Activated T-cell treated with anti-CD3 and anti-CD28 coated beads, Interleukin-2, amount 50 U/mL, for 72 hours (primary cell): ENCODE measurements at regions not wholly inside any gene's neighbourhood (a gene's known extent, or its start where the extent isn't known, plus 50 kb on each side); places are given as distances from the start of the nearest gene placed in this dataset.

Experiments used
- ATAC-seq, 2 donors: fragments of 150-1000 bp; cut with Tn5 transposase; replicated peaks in 1 of 2; 2 replicates each; pipeline ENCODE4 v1.10.0; 2021; ENCODE audit warnings: moderate library complexity in 2 of 2, mild to moderate bottlenecking in 1 of 2
- DNase-seq, 2 donors: peaks; one replicate each; pipeline ENCODE4 v3.0.0; 2021 to 2022; ENCODE audit warnings: mixed read lengths in 1 of 2
- H3K27ac Mint-ChIP-seq: one replicate; pipeline ENCODE4 v1.8.0; 2022; ENCODE audit warnings: mild to moderate bottlenecking, moderate library complexity, mixed read lengths
- H3K27me3 Mint-ChIP-seq: one replicate; pipeline ENCODE4 v1.8.0; 2022; ENCODE audit warnings: low read depth, mixed read lengths
- H3K36me3 Mint-ChIP-seq, 2 donors: one replicate each; pipeline ENCODE4 v1.8.0; 2022; ENCODE audit warnings: mixed read lengths in 2 of 2, mild to moderate bottlenecking in 1 of 2; ENCODE audit not compliant: insufficient read depth in 2 of 2
- H3K4me1 Mint-ChIP-seq: one replicate; pipeline ENCODE4 v1.8.0; 2022; ENCODE audit warnings: low read depth, mixed read lengths
- H3K4me3 Mint-ChIP-seq, 2 donors: one replicate each; pipeline ENCODE4 v1.8.0; 2022; ENCODE audit warnings: mild to moderate bottlenecking in 2 of 2, mixed read lengths in 2 of 2, moderate library complexity in 2 of 2
- H3K9me3 Mint-ChIP-seq, 2 donors: one replicate each; pipeline ENCODE4 v1.8.0; 2022; ENCODE audit warnings: mixed read lengths in 2 of 2

GRCh38 chr3:147945968-147946519 is 536.9 kb downstream of the ZIC1 start:
- Mint-ChIP-seq H3K4me1 (no peaks in the 10 kb centered on the region), H3K4me3 (no peak overlapping the region)
- ATAC-seq: no peak

GRCh38 chr3:147956615-147957014 is 547.5 kb downstream of the ZIC1 start:
- H3K27ac Mint-ChIP-seq: no peak overlapping the region

More at GRCh38 chr3:147945968-147946519, 536.9 kb downstream of the ZIC1 start:
- DNase-seq: no peak
- Mint-ChIP-seq H3K27me3 (no peaks in the 10 kb centered on the region), H3K9me3 (peaks cover 2 to 3% of the 10 kb centered on the region in 2 donors), H3K36me3 (no peaks in the 10 kb centered on the region), H3K27ac (no peak overlapping the region)

GRCh38 chr3:147958754-147959153 is 549.6 kb downstream of the ZIC1 start:
- Mint-ChIP-seq H3K27ac (no peak overlapping the region), H3K9me3 (peaks cover 3 to 10% of the 10 kb centered on the region in 2 donors), H3K36me3 (no peaks in the 10 kb centered on the region), H3K4me1 (no peaks in the 10 kb centered on the region), H3K4me3 (no peak overlapping the region), H3K27me3 (no peaks in the 10 kb centered on the region)
- ATAC-seq (no peak), DNase-seq (no peak)

More at GRCh38 chr3:147956615-147957014, 547.5 kb downstream of the ZIC1 start:
- no peaks in the 10 kb centered on the region for H3K4me1 Mint-ChIP-seq
- ATAC-seq (no peak), DNase-seq (no peak)
- peaks cover 3 to 12% of the 10 kb centered on the region in 2 donors for H3K9me3 Mint-ChIP-seq
- H3K36me3 Mint-ChIP-seq: no peaks in the 10 kb centered on the region
- H3K4me3 Mint-ChIP-seq: no peak overlapping the region
- no peaks in the 10 kb centered on the region for H3K27me3 Mint-ChIP-seq

GRCh38 chr3:147960786-147961185 is 551.6 kb downstream of the ZIC1 start:
- no peaks in the 10 kb centered on the region for H3K4me1 Mint-ChIP-seq
- DNase-seq (no peak), ATAC-seq (no peak)
- H3K36me3 Mint-ChIP-seq: peaks cover 0 to 2% of the 10 kb centered on the region in 2 donors
- no peaks in the 10 kb centered on the region for H3K27me3 Mint-ChIP-seq
- peaks cover 3 to 8% of the 10 kb centered on the region in 2 donors for H3K9me3 Mint-ChIP-seq
- H3K27ac Mint-ChIP-seq: no peak overlapping the region
- H3K4me3 Mint-ChIP-seq: no peak overlapping the region

- no peaks in the 10 kb centered on the region for H3K27me3 Mint-ChIP-seq
- H3K36me3 Mint-ChIP-seq: peaks cover 0 to 2% of the 10 kb centered on the region in 2 donors
- ATAC-seq (no peak), DNase-seq (no peak)
- H3K4me1 Mint-ChIP-seq: no peaks in the 10 kb centered on the region
- H3K4me3 Mint-ChIP-seq: no peak overlapping the region
- H3K27ac Mint-ChIP-seq: no peak overlapping the region
- peaks cover 2 to 4% of the 10 kb centered on the region in 2 donors for H3K9me3 Mint-ChIP-seq
Measured at GRCh38 chr3:147962408-147963164, 553.4 kb downstream of the ZIC1 start.

GRCh38 chr3:147963711-147964110 is 554.5 kb downstream of the ZIC1 start:
- Mint-ChIP-seq H3K27me3 (no peaks in the 10 kb centered on the region), H3K4me3 (no peak overlapping the region), H3K27ac (peak overlapping the region; percentile 33), H3K9me3 (peaks cover 2% of the 10 kb centered on the region in 2 donors), H3K36me3 (peaks cover 0 to 2% of the 10 kb centered on the region in 2 donors), H3K4me1 (no peaks in the 10 kb centered on the region)
- no peak for DNase-seq
- no peak for ATAC-seq

- no peaks in the 10 kb centered on the region for H3K27me3 Mint-ChIP-seq
- ATAC-seq: no peak
- DNase-seq: no peak
- no peaks in the 10 kb centered on the region for H3K4me1 Mint-ChIP-seq
- H3K4me3 Mint-ChIP-seq: no peak overlapping the region
- no peak overlapping the region for H3K27ac Mint-ChIP-seq
- H3K9me3 Mint-ChIP-seq: peaks cover 7 to 8% of the 10 kb centered on the region in 2 donors
- peaks cover 0 to 1% of the 10 kb centered on the region in 2 donors for H3K36me3 Mint-ChIP-seq
Measured at GRCh38 chr3:147975165-147975564, 566.0 kb downstream of the ZIC1 start.

GRCh38 chr3:147977001-147977400 is 567.8 kb downstream of the ZIC1 start:
- no peak for ATAC-seq
- Mint-ChIP-seq H3K36me3 (peaks cover 0 to 1% of the 10 kb centered on the region in 2 donors), H3K4me1 (no peaks in the 10 kb centered on the region), H3K27me3 (no peaks in the 10 kb centered on the region), H3K9me3 (peaks cover 7 to 12% of the 10 kb centered on the region in 2 donors), H3K4me3 (no peak overlapping the region), H3K27ac (no peak overlapping the region)
- DNase-seq: no peak

- H3K27me3 Mint-ChIP-seq: no peaks in the 10 kb centered on the region
- no peak overlapping the region for H3K4me3 Mint-ChIP-seq
- no peaks in the 10 kb centered on the region for H3K4me1 Mint-ChIP-seq
- H3K36me3 Mint-ChIP-seq: no peaks in the 10 kb centered on the region
- peaks cover 0 to 2% of the 10 kb centered on the region in 2 donors for H3K9me3 Mint-ChIP-seq
- ATAC-seq (no peak), DNase-seq (no peak)
- no peak overlapping the region for H3K27ac Mint-ChIP-seq
Measured at GRCh38 chr3:147987549-147987948, 578.4 kb downstream of the ZIC1 start.

GRCh38 chr3:147989344-147989743 is 580.2 kb downstream of the ZIC1 start:
- no peak overlapping the region for H3K27ac Mint-ChIP-seq
- H3K4me1 Mint-ChIP-seq: no peaks in the 10 kb centered on the region
- peaks cover 0 to 2% of the 10 kb centered on the region in 2 donors for H3K9me3 Mint-ChIP-seq
- ATAC-seq (no peak), DNase-seq (no peak)
- H3K4me3 Mint-ChIP-seq: no peak overlapping the region
- H3K27me3 Mint-ChIP-seq: no peaks in the 10 kb centered on the region
- H3K36me3 Mint-ChIP-seq: no peaks in the 10 kb centered on the region

GRCh38 chr3:148002705-148003205 is 593.6 kb downstream of the ZIC1 start:
- Mint-ChIP-seq H3K9me3 (no peaks in the 10 kb centered on the region), H3K4me1 (no peaks in the 10 kb centered on the region), H3K27me3 (no peaks in the 10 kb centered on the region), H3K4me3 (no peak overlapping the region), H3K36me3 (no peaks in the 10 kb centered on the region), H3K27ac (no peak overlapping the region)
- DNase-seq (no peak), ATAC-seq (no peak)

GRCh38 chr3:148004331-148004730 is 595.2 kb downstream of the ZIC1 start:
- no peaks in the 10 kb centered on the region for H3K9me3 Mint-ChIP-seq
- no peaks in the 10 kb centered on the region for H3K4me1 Mint-ChIP-seq
- no peaks in the 10 kb centered on the region for H3K36me3 Mint-ChIP-seq
- no peak overlapping the region for H3K4me3 Mint-ChIP-seq
- DNase-seq (no peak), ATAC-seq (no peak)
- H3K27me3 Mint-ChIP-seq: no peaks in the 10 kb centered on the region
- no peak overlapping the region for H3K27ac Mint-ChIP-seq

GRCh38 chr3:148005456-148005855 is 596.3 kb downstream of the ZIC1 start:
- Mint-ChIP-seq H3K27me3 (no peaks in the 10 kb centered on the region), H3K4me3 (no peak overlapping the region), H3K36me3 (no peaks in the 10 kb centered on the region), H3K27ac (no peak overlapping the region), H3K4me1 (no peaks in the 10 kb centered on the region), H3K9me3 (no peaks in the 10 kb centered on the region)
- ATAC-seq (no peak), DNase-seq (no peak)
